AG08395 (cell line): ENCODE measurements at regions not wholly inside any gene's neighbourhood (a gene's known extent, or its start where the extent isn't known, plus 50 kb on each side); places are given as distances from the start of the nearest gene placed in this dataset.

ENCODE experiments used
- DNase-seq: peaks from one replicate; pipeline ENCODE4 v3.0.0; 2012; ENCODE audit warnings: mixed read lengths, low spot score

GRCh38 chr6:139923964-139924475, 549.6 kb upstream of the CITED2 start:
- no peak for DNase-seq

GRCh38 chr6:139922236-139922635, 547.8 kb upstream of the CITED2 start:
- DNase-seq = no peak

GRCh38 chr6:139920776-139921100, 546.3 kb upstream of the CITED2 start:
- DNase-seq = no peak

- no peak for DNase-seq
These were observed 545.8 kb upstream of the CITED2 start for GRCh38 chr6:139920027-139920775.

GRCh38 chr6:139919107-139920026, 544.9 kb upstream of the CITED2 start:
- no peak for DNase-seq

DNA sequence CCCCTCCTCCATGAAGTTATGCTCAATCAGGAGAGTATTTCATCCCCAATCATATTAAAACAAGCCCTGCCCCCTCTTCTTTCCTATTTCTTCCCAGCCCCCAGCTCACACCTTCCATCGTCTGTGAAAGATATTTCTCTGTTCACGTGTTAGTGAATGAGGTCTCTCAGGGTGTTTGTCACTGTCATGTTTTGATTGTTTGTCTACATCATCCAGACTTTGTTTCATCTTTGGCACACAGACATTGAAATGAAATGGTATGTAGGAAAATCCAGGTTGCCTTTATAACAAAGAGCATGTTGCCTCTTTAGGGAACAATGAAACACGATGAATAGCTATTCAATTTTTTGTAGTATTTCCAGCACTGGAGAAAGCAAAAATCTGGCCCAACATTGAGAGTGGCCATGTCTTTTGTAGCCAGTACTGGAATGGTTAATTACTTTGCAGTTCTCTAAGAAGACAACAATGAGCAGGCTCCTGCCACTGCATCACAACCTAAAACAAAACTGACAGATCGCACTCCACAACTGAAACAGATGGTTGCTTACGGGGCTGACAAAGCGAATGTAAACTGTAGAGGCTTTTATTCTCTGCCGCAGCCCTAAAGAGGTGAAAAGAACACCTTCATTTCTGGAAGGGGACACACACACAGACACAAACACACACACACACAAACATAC, 543.6 kb upstream of the CITED2 start:
- no peak for DNase-seq

- no peak for DNase-seq
These were observed 540.5 kb upstream of the CITED2 start for GRCh38 chr6:139914910-139915309.

DNA sequence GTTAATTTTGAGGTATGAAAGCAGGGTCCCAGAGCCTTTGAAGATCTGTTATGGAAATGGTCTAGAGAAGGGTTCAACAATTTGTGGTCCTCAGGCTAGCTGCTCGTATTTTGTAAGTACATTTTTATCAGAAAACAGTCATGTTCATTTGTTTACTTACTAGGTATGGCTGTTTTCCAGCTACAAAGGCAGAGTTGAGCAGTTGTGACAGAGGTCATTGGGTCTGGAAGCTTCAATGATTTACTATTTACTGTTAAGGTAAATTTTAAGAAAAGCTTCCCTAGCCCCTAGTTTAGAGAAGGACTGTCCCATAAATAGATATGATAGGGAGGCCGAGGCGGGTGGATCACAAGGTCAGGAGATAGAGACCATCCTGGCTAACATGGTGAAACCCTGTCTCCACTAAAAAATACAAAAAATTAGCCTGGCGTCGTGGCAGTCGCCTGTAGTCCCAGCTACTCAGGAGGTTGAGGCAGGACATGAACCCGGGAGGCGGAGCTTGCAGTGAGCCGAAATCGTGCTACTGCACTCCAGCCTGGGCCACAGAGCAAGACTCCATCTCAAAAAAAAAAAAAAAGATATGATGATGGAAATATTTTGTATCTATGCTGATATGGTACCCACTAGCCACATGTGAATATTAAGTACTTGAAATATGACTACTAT, 538.4 kb upstream of the CITED2 start:
- no peak for DNase-seq

- DNase-seq = no peak
These were observed 535.5 kb upstream of the CITED2 start for GRCh38 chr6:139909992-139910391.

GRCh38 chr6:139905404-139906052, 531.1 kb upstream of the CITED2 start:
- DNase-seq = peak; percentile 13

DNA sequence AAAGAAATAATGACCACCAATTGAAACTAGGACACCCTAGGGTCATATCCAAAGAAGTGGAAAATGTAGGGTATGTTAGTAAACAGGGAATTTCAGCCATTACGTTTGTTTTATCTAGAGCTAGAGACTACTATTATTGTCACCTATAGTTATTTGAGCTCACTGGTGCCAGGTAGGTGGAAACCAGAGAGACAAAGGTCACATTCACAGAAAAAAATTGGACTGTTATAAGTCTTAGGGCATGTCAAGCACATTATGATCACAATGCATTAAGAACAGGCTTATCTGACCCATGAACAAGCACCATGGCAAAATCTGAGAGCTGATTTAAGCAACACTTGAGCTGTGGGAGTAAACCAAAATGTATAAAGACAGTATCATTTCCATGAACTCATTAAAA, 530.1 kb upstream of the CITED2 start:
- no peak for DNase-seq

DNA sequence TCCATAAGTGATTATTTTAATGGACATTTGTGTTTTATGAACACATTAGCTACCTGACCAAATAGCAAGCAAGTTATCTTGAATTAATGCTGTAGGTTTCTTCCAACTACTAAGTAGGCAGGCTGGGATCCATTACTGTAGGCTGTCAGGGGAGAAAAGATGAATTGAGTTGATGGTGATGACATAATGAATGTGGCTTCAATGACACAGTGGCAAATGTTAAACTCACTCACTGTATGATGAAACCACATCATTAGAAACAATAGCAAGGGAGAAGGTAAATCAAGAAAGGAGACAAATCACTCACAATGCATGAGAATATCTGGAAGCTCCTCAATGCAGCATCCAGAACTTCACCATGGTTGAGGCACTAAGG, 529.7 kb upstream of the CITED2 start:
- no peak for DNase-seq

- DNase-seq = no peak
These were observed 529.1 kb upstream of the CITED2 start for GRCh38 chr6:139903411-139904157.

GRCh38 chr6:139895205-139895793, 520.9 kb upstream of the CITED2 start:
- DNase-seq = no peak

- DNase-seq = no peak
These were observed 519.8 kb upstream of the CITED2 start for GRCh38 chr6:139894271-139894670.

- no peak for DNase-seq
These were observed 517.0 kb upstream of the CITED2 start for GRCh38 chr6:139891471-139891870.

- peak; percentile 24 for DNase-seq
These were observed 514.3 kb upstream of the CITED2 start for GRCh38 chr6:139888681-139889122.

DNA sequence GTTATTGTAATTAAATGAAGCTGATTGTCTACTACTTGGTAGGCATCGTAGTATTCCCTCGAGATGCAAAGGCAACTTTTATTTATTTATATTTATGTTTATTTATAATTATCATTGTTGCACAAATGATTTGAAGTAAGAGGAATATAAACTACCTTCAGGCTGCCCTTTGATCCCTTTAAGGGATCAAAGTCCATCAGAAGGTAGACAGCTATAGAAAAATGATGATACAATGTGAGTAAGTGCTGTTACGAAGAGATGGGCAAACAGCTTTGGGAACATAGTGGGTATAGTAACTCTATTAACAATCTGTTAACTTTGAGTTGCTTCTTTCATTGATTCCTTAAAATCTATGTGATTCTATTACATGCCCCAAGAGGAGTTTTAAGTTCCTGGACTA, 512.8 kb upstream of the CITED2 start:
- DNase-seq = no peak

GRCh38 chr6:139886396-139886795, 511.9 kb upstream of the CITED2 start:
- DNase-seq = no peak

GRCh38 chr6:139885909-139886308, 511.5 kb upstream of the CITED2 start:
- no peak for DNase-seq
